Mesodermal cell (in vitro differentiated cells): ENCODE measurements at regions not wholly inside any gene's neighbourhood (a gene's known extent, or its start where the extent isn't known, plus 50 kb on each side); places are given as distances from the start of the nearest gene placed in this dataset.

Experiments used
- H3K27ac ChIP-seq: 2 replicates; pipeline ENCODE4 v1.7.0; 2013; ENCODE audit warnings: mild to moderate bottlenecking, low read depth, low read length, moderate library complexity; ENCODE audit not compliant: severe bottlenecking
- H3K36me3 ChIP-seq: 2 replicates; pipeline ENCODE4 v1.7.1; 2013; ENCODE audit warnings: mild to moderate bottlenecking, low read length, moderate library complexity; ENCODE audit not compliant: control insufficient read depth, insufficient read depth
- H3K4me1 ChIP-seq: one replicate; pipeline ENCODE4 v1.7.1; 2013; ENCODE audit warnings: mild to moderate bottlenecking, low read length; ENCODE audit not compliant: insufficient read depth, control insufficient read depth, poor library complexity, severe bottlenecking
- H3K4me3 ChIP-seq: 2 replicates; pipeline ENCODE4 v1.7.0; 2013; ENCODE audit warnings: low read length, control low read depth, mild to moderate bottlenecking; ENCODE audit not compliant: insufficient read depth, poor library complexity, severe bottlenecking; ENCODE audit errors: extremely low read depth
- H3K9me3 ChIP-seq: 2 replicates; pipeline ENCODE4 v1.7.1; 2013; ENCODE audit warnings: mild to moderate bottlenecking, low read length, moderate library complexity; ENCODE audit not compliant: control insufficient read depth
- WGBS, 2 experiments: methylation state at CpG; one replicate each; pipeline ENCODE4 v1.1.5; 2013; ENCODE audit warnings: missing lambda C conversion rate in 2 of 2; ENCODE audit not compliant: insufficient coverage in 2 of 2; 5-methylcytosine and 5-hydroxymethylcytosine counted together

DNA sequence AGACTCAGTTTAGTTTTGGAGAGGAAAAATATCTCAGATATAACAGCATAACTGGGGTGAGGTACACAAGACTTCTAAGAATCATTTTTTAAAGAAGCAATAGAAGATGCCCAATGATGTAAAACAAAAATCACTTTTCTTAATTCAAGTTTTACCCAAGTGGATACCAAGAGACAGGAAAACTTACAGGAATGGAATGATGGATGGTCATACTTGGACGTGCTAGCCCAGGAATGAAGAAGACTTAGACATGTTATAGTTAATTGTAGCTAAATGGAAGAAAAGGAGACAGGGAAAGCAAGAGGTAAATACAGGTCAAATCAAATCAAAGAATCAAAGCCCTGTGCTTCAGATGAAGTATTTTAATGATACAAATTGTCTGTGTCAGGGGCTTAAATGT, 312.7 kb upstream of the KCNJ16 start:
- Histone ChIP-seq H3K4me1 (peaks cover 19% of the 10 kb centered on the region), H3K9me3 (no peaks in the 10 kb centered on the region), H3K27ac (peak overlapping the region; percentile 90), H3K4me3 (no peak overlapping the region), H3K36me3 (no peaks in the 10 kb centered on the region)
- WGBS, 2 experiments: 83 to 100% methylated on average over 1 of the region's 1 CpG

DNA sequence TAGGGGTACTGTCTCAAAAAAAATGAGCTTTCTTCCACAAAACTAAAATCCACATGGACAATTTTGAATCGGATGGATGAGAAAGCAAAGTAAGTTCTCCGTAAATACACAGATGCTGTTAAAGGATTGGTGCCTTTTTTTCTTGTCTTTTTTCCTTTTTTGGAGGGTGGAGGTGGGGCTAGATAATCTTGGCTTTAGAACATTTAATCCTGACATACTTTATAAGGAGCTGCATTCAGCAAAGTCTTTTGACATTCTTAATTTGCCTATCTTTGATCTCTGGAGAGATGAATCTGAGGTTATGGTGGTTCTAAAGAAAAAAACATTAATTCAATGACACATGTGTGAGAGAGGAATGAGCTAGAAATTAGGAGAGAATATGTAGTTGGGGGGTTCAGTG, 312.3 kb upstream of the KCNJ16 start:
- peaks cover 19% of the 10 kb centered on the region for H3K4me1 ChIP-seq
- WGBS, 2 experiments: 100% methylated on average over 1 of the region's 2 CpGs; no CpG with 5 or more reads in 1 of the 2 experiments
- peak overlapping the region; percentile 90 for H3K27ac ChIP-seq
- no peaks in the 10 kb centered on the region for H3K36me3 ChIP-seq
- no peak overlapping the region for H3K4me3 ChIP-seq
- H3K9me3 ChIP-seq: no peaks in the 10 kb centered on the region

DNA sequence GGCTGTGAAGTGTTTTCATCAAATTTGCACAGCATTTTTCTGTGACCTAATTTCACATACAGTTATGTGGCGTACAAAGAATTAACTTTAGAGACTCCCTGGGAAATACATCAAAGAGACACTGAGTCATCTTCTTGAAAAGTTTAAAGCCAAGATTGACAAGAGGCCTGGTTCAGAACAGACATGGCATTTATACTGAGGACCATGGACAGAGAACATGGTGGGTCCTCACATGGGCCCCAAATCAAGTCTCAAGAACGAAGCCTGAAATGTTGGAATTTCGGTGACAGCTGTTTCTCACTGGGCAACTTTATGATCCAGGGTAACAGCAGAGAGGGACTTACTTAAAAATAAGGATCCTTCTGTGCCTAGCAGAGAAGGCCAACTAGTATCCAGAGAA, 311.5 kb upstream of the KCNJ16 start:
- H3K4me3 ChIP-seq: no peak overlapping the region
- 77 to 89% methylated on average over 2 of the region's 3 CpGs for WGBS, 2 experiments
- H3K9me3 ChIP-seq: no peaks in the 10 kb centered on the region
- H3K4me1 ChIP-seq: peaks cover 19% of the 10 kb centered on the region
- no peaks in the 10 kb centered on the region for H3K36me3 ChIP-seq
- no peak overlapping the region for H3K27ac ChIP-seq

DNA sequence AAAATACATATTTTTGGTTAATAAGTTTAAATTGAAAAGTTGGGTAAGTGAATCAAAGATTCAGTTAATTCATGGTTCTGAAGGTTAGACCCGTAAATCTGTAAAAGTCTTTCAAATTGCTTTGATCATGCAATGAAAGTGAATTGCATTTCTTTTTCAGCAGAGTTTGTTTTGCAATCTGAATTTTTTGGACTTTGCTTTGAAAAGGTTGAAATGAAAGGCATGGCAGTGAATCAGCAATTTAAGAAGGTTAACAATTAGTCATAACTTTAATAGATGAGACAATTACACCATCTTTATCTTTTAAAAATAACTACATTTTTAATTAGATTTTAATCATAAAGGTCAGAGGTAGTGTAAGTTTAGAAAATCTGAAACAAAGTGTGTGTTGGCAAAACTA, 310.9 kb upstream of the KCNJ16 start:
- H3K36me3 ChIP-seq: no peaks in the 10 kb centered on the region
- H3K27ac ChIP-seq: no peak overlapping the region
- H3K4me1 ChIP-seq: peaks cover 19% of the 10 kb centered on the region
- 82 to 94% methylated on average over 1 of the region's 1 CpG for WGBS, 2 experiments
- H3K9me3 ChIP-seq: no peaks in the 10 kb centered on the region
- no peak overlapping the region for H3K4me3 ChIP-seq

DNA sequence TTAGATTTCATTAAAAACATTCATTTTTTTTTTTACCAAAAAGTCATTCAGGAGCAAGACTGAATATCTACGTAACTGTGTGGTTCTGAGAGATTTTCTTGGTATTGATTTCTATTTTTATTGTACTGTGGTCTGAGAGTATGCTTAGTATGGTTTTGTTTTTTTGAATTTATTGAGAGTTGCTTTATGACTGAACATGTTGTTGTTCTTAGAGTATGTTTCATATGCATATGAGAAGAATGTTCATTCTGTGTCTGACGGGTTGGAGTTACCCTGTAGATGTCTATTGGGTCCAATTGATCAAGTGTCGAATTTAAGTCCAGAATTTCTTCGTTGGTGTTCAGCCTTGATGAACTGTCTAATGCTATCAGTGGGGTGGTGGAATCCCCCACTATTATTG, 306.0 kb upstream of the KCNJ16 start:
- WGBS, 2 experiments: 86 to 100% methylated on average over 4 of the region's 4 CpGs
- H3K36me3 ChIP-seq: no peaks in the 10 kb centered on the region
- no peaks in the 10 kb centered on the region for H3K9me3 ChIP-seq
- H3K27ac ChIP-seq: no peak overlapping the region
- H3K4me3 ChIP-seq: no peak overlapping the region
- H3K4me1 ChIP-seq: no peaks in the 10 kb centered on the region

DNA sequence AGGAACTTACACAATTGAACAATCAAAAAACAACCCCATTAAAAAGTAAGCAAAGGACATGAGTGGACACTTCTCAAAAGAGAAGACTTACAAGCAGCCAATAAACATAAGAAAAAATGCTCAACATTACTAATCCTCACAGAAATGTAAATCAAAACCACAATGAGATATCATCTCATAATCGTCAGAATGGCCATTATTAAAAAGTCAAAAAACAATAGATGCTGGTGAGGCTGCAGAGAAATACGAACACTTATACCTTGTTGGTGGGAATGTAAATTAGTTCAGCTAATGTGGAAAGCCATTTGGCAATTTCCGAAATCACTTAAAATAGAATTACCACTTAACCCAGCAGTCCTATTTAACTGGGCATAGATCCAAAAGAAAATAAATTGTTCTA, 301.9 kb upstream of the KCNJ16 start:
- H3K9me3 ChIP-seq: no peaks in the 10 kb centered on the region
- no peak overlapping the region for H3K4me3 ChIP-seq
- no peaks in the 10 kb centered on the region for H3K4me1 ChIP-seq
- H3K36me3 ChIP-seq: no peaks in the 10 kb centered on the region
- no peak overlapping the region for H3K27ac ChIP-seq
- WGBS, 2 experiments: no CpG with 5 or more reads among the region's 3 CpGs

DNA sequence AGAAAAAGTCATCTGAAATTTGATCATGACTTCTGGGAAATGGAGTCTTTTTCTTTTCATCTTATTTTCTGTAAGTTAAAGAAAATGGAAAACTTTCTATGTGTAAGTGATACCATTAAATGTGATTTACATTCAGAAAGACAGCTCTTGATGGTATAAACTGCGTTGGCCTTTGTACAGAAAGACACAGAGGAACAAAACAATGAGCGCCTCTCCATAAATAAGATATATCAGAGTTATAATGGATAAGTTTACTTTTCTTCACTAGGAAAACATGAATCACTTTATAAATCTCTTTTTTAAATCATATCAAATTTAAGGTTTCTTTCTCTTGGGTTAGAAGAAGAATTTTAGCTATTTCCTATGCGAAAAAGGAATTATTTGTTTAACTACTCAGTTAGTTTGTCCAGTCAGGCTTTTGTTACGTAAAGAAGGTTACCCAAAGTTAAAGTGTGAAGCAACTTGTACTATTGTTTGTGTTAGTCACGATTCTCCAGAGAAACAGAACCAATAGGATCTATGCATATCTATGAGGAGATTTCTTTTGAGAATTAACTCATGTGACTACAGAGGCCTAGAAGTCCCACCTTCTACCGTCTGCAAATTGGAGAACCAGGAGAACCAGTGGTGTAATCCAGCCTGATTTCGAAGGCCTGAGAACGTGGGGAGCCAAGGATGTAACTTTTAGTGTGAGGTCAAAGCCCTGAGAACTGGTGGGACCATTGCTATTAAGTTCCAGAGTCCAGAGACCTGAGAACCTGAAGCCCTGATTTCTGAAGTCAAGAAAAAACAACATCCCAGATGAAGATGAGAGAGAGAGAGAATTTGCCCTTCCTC, 295.4 kb upstream of the KCNJ16 start:
- Histone ChIP-seq H3K9me3 (peaks cover 6% of the 10 kb centered on the region), H3K4me3 (no peak overlapping the region), H3K27ac (no peak overlapping the region), H3K4me1 (no peaks in the 10 kb centered on the region), H3K36me3 (no peaks in the 10 kb centered on the region)
- 90 to 97% methylated on average over 4 to 6 of the region's 8 CpGs for WGBS, 2 experiments

DNA sequence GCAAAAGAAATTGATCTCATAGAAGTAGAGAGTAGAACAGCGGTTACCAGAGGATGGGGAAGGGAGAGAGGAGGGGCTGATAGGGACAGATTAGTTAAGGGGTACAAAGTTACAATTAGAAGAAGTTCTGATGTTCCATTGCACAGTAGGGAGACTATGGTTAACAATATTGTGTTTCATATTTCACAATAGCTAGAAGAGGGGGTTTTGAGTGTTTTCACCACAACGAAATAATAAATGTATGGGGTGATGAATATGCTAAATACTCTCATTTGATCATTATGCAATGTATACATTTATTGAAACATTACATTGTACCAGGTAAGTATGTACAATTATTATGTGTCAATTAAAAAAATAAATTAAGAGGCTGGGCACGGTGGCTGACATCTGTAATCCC, 291.2 kb upstream of the KCNJ16 start:
- H3K4me3 ChIP-seq: no peak overlapping the region
- no peak overlapping the region for H3K27ac ChIP-seq
- no peaks in the 10 kb centered on the region for H3K36me3 ChIP-seq
- H3K4me1 ChIP-seq: no peaks in the 10 kb centered on the region
- 100% methylated on average over 1 of the region's 3 CpGs for WGBS, 2 experiments
- peaks cover 10% of the 10 kb centered on the region for H3K9me3 ChIP-seq

DNA sequence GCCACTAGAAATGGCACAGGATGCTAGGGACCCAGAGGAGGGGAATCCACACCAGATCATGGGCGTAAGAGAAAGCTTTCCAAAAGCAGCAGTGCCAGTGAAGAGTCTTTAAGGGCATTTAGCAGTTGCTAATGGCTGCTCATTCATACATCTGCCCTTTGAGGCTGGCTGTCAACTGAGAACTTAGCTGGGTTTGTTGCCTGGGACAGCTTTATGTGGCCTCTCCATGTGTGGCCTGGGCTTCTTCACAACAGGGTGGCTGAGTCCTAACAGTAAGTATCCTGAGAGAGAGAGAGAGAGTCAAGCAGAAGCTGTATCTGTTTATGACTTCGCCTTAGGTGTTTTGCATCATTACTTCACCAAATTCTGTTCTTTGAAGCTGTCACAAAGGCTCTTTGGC, 286.1 kb upstream of the KCNJ16 start:
- H3K4me1 ChIP-seq: no peaks in the 10 kb centered on the region
- no peak overlapping the region for H3K27ac ChIP-seq
- no peak overlapping the region for H3K4me3 ChIP-seq
- 67 to 90% methylated on average over 1 of the region's 2 CpGs for WGBS, 2 experiments
- peaks cover 4% of the 10 kb centered on the region for H3K9me3 ChIP-seq
- no peaks in the 10 kb centered on the region for H3K36me3 ChIP-seq

DNA sequence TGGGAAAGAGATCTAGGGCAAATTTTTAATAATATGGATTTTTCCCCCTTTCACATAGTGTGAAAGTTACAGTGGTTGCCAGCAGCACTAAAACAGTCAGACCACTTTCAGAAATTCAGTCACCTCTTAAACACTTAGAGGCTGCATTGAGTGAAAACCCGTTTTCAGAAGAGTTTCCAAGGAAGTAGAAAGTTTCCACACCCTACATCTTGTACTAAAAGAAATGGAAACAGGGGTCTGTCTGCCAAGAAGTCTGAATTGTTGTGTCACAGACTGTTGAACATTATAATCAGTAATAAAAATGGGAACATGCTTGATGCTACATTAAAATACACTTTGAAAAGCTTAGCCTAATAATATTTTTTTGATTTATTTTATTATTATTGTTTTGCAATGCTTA, 278.9 kb upstream of the KCNJ16 start:
- Histone ChIP-seq H3K27ac (no peak overlapping the region), H3K36me3 (no peaks in the 10 kb centered on the region), H3K9me3 (no peaks in the 10 kb centered on the region), H3K4me3 (no peak overlapping the region), H3K4me1 (no peaks in the 10 kb centered on the region)
- no CpG with 5 or more reads among the region's 1 CpG for WGBS, 2 experiments

DNA sequence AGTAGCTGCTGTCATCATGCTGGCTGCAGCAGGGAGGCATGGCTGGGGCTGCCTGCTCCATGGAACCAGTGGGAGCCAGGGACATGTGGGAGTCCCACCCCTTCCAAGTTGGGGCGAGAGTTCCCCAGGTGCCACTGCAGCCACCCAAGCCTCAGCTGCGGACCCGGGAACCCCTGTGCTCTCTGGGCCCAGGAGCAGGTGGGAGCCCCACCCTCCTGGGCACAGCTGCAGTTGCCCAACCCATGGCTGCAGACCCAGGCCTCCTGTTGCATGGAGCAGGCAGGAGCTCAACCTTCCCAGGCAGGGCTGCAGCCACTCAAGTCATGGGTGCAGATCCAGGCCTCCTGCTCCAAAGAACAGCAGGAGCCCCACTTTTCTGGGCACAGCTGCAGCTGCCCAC, 274.2 kb upstream of the KCNJ16 start:
- 100% methylated on average over 3 of the region's 3 CpGs for WGBS, 2 experiments
- no peaks in the 10 kb centered on the region for H3K9me3 ChIP-seq
- no peak overlapping the region for H3K4me3 ChIP-seq
- no peak overlapping the region for H3K27ac ChIP-seq
- H3K36me3 ChIP-seq: no peaks in the 10 kb centered on the region
- no peaks in the 10 kb centered on the region for H3K4me1 ChIP-seq
